ENCODE measurements at regions not wholly inside any gene's neighbourhood (a gene's known extent, or its start where the extent isn't known, plus 50 kb on each side); places are given as distances from the start of the nearest gene placed in this dataset.

DNA sequence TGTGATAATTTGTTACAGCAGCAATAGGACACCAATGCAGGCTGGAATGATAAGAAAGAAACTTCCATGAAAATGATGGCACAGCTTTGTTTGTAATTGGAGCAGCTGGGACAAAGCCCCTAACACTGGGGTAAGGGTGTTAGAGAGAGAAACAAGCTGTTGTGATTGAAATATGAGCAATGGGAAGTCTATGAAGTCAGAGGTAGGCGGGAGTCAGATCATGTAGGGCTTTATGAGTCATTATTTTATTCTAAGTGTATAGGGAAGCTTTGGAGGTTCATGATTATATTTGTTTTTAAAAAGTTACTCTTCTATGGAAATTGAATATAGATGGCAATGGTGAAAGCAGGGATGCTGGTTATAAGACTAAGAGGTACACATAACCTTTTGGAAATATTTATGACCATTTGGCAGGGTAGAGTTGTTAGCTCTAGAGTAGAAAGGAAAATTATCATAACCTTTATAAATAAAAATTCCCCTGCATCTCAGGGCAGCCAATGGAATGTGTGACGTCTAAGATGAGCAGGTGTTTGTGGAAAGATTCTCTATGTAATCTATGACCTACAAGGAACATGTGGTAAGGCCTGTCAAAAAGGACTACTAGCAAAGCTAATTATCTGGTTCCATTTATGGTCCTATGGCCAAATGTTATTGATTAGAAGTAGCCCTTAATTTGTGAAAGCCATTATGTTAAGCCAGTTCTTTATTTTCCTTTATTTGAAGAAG, 85.6 kb downstream of the KCNJ2 start:
- Mint-ChIP-seq H3K27me3 (ENCODE audit: low read depth) (no peaks in the 10 kb centered on the region), H3K27ac (no peak overlapping the region), H3K9me3 (no peaks in the 10 kb centered on the region; the same call in 1 of the 2 replicates), H3K36me3 (no peaks in the 10 kb centered on the region), H3K4me1 (no peaks in the 10 kb centered on the region), H3K4me3 (no peak overlapping the region)
- ChIA-PET CTCF (no interaction called here), POLR2A (no interaction called here)
- no peak for TF ChIP-seq ZNF121 (CRISPR knock-in tag; IDR thresholded peaks at IDR 0.05)
- TF ChIP-seq NR1H2 (CRISPR knock-in tag; IDR thresholded peaks at IDR 0.05) = no peak
- TF ChIP-seq ATF1 (CRISPR knock-in tag; IDR thresholded peaks at IDR 0.05) = no peak
- TF ChIP-seq MXD4 (CRISPR knock-in tag; IDR thresholded peaks at IDR 0.05; ENCODE audit: borderline replicate concordance) = no peak
- TF ChIP-seq, protein P1, sequence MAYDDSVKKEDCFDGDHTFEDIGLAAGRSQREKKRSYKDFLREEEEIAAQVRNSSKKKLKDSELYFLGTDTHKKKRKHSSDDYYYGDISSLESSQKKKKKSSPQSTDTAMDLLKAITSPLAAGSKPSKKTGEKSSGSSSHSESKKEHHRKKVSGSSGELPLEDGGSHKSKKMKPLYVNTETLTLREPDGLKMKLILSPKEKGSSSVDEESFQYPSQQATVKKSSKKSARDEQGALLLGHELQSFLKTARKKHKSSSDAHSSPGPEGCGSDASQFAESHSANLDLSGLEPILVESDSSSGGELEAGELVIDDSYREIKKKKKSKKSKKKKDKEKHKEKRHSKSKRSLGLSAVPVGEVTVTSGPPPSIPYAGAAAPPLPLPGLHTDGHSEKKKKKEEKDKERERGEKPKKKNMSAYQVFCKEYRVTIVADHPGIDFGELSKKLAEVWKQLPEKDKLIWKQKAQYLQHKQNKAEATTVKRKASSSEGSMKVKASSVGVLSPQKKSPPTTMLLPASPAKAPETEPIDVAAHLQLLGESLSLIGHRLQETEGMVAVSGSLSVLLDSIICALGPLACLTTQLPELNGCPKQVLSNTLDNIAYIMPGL (CRISPR knock-in tag; IDR thresholded peaks at IDR 0.05) = no peak
- no peak for TF ChIP-seq CBFB (CRISPR knock-in tag; IDR thresholded peaks at IDR 0.05; ENCODE audit: low read depth)
- no peak for TF ChIP-seq GABPB1 (CRISPR knock-in tag; IDR thresholded peaks at IDR 0.05)
- no peak for TF ChIP-seq TEAD4 (CRISPR knock-in tag; IDR thresholded peaks at IDR 0.05)
- ATAC-seq (no peak), DNase-seq (ENCODE audit: low spot score) (no peak)

DNA sequence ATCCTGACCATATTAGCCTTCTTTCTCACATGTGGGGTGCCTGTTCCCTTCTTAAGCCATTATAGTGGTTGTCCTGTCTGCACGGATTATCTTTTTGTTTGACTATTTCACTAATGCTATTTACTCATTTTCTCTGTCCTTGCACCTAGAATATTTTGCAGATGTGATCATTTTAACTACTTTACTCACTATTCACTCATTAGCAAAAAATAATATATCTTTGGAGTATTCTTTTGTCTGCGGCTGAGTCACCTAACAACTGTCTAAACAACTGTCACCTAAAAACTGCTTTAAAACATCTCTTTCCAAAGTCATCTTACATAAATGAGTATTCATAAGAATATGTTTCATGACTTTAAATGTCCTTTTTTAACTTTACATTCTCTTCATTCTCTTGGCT, 87.4 kb downstream of the KCNJ2 start:
- ATAC-seq = no peak
- no peak for DNase-seq (ENCODE audit: low spot score)
- Mint-ChIP-seq H3K4me3 (no peak overlapping the region), H3K36me3 (no peaks in the 10 kb centered on the region), H3K27ac (no peak overlapping the region), H3K4me1 (no peaks in the 10 kb centered on the region), H3K9me3 (no peaks in the 10 kb centered on the region; the same call in 1 of the 2 replicates), H3K27me3 (ENCODE audit: low read depth) (no peaks in the 10 kb centered on the region)
- ChIA-PET CTCF (no interaction called here), POLR2A (no interaction called here)
- no peak for TF ChIP-seq SOX15 (CRISPR knock-in tag; IDR thresholded peaks at IDR 0.05)
- TF ChIP-seq GTF2I (CRISPR knock-in tag; conservative IDR thresholded peaks at IDR 0.05) = no peak
- no peak for TF ChIP-seq EMX1 (CRISPR knock-in tag; IDR thresholded peaks at IDR 0.05)
- TF ChIP-seq CBFB (CRISPR knock-in tag; IDR thresholded peaks at IDR 0.05; ENCODE audit: low read depth) = no peak
- no peak for TF ChIP-seq AR (CRISPR knock-in tag; IDR thresholded peaks at IDR 0.05)
- no peak for TF ChIP-seq ZNF317 (CRISPR knock-in tag; IDR thresholded peaks at IDR 0.05; ENCODE audit: borderline replicate concordance, low read depth)
- no peak for TF ChIP-seq RELA (CRISPR knock-in tag; IDR thresholded peaks at IDR 0.05; ENCODE audit: borderline replicate concordance)
- no peak for TF ChIP-seq ARID4B (CRISPR knock-in tag; IDR thresholded peaks at IDR 0.05; ENCODE audit: borderline replicate concordance)
- TF ChIP-seq, protein P2, sequence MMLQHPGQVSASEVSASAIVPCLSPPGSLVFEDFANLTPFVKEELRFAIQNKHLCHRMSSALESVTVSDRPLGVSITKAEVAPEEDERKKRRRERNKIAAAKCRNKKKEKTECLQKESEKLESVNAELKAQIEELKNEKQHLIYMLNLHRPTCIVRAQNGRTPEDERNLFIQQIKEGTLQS (CRISPR knock-in tag; conservative IDR thresholded peaks at IDR 0.05) = no peak
- TF ChIP-seq ETV6 (CRISPR knock-in tag; IDR thresholded peaks at IDR 0.05) = no peak
- TF ChIP-seq, protein P3, sequence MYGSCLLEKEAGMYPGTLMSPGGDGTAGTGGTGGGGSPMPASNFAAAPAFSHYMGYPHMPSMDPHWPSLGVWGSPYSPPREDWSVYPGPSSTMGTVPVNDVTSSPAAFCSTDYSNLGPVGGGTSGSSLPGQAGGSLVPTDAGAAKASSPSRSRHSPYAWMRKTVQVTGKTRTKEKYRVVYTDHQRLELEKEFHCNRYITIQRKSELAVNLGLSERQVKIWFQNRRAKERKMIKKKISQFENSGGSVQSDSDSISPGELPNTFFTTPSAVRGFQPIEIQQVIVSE (CRISPR knock-in tag; IDR thresholded peaks at IDR 0.05; ENCODE audit: borderline replicate concordance) = no peak
- TF ChIP-seq KAT7 (CRISPR knock-in tag; IDR thresholded peaks at IDR 0.05; ENCODE audit: borderline replicate concordance) = no peak
- no peak for TF ChIP-seq ATF2 (CRISPR knock-in tag; IDR thresholded peaks at IDR 0.05; ENCODE audit: borderline replicate concordance, low read depth)
- TF ChIP-seq NR3C1 (CRISPR knock-in tag; conservative IDR thresholded peaks at IDR 0.05; ENCODE audit: low read depth) = no peak
